GM12801 (cell line): ENCODE measurements at regions not wholly inside any gene's neighbourhood (a gene's known extent, or its start where the extent isn't known, plus 50 kb on each side); places are given as distances from the start of the nearest gene placed in this dataset.

Experiments
- CTCF ChIP-seq: IDR thresholded peaks from one replicate; pipeline ENCODE4 v1.5.1; 2011; ENCODE audit warnings: control low read depth; ENCODE audit not compliant: insufficient read length; ENCODE audit errors: extremely low read depth

GRCh38 chr18:22094358-22094734 is 75.0 kb upstream of the GATA6 start:
- no peak for TF ChIP-seq CTCF

GRCh38 chr18:22098563-22098989 is 70.8 kb upstream of the GATA6 start:
- no peak for TF ChIP-seq CTCF

- no peak for TF ChIP-seq CTCF
These were observed 69.5 kb upstream of the GATA6 start for GRCh38 chr18:22099925-22100324.

- no peak for TF ChIP-seq CTCF
These were observed 67.7 kb upstream of the GATA6 start for GRCh38 chr18:22101731-22102130.

GRCh38 chr18:22102953-22103646 is 66.3 kb upstream of the GATA6 start:
- no peak for TF ChIP-seq CTCF

- TF ChIP-seq CTCF, result no peak
These were observed 65.8 kb upstream of the GATA6 start for GRCh38 chr18:22103647-22104031.

- TF ChIP-seq CTCF, result no peak
These were observed 62.7 kb upstream of the GATA6 start for GRCh38 chr18:22106536-22107292.
